Endothelial cell of umbilical vein (primary cell): ENCODE measurements at regions not wholly inside any gene's neighbourhood (a gene's known extent, or its start where the extent isn't known, plus 50 kb on each side); places are given as distances from the start of the nearest gene placed in this dataset.

Source experiments
- BruUV-seq: library from RNA; stranded (reverse); fragments of 400-500 nt; replicated peaks from 2 replicates; lab custom pipeline; 2021; lab: Mats Ljungman, UMichigan
- CTCF ChIA-PET: fragments of 300-600, 350-600 bp; sonication (Branson Sonifier 250); formaldehyde crosslinking; loops from one replicate; lab custom pipeline; 2021; ENCODE audit warnings: antibody characterized with exemption, inconsistent platforms; lab: Charles Lee
- POLR2A ChIA-PET: fragments of 300-600, 350-600 bp; sonication (Branson Sonifier 250); formaldehyde crosslinking; loops from one replicate; lab custom pipeline; 2021; ENCODE audit warnings: antibody characterized with exemption, inconsistent platforms; lab: Charles Lee
- DNase-seq: peaks from one replicate; pipeline ENCODE4 v3.0.0-alpha.2; 2011; ENCODE audit warnings: low read depth, low spot score
- FAIRE-seq: peaks from 2 replicates; lab custom pipeline; 2011; peaks lifted over from hg19 to GRCh38; lab: Jason Lieb, UNC
- H2AFZ ChIP-seq: 2 replicates; pipeline ENCODE4 v1.6.0; 2012; ENCODE audit warnings: low read depth, low read length, control low read depth, inconsistent platforms
- H3K27ac ChIP-seq: 2 replicates; pipeline ENCODE4 v1.5.1; 2011; ENCODE audit warnings: low read depth, mild to moderate bottlenecking, control low read depth, low read length, moderate library complexity; ENCODE audit not compliant: insufficient read depth
- H3K27me3 ChIP-seq, 2 experiments: 2 replicates each; pipeline versions ENCODE4 v1.6.0 to v1.6.1; 2011; ENCODE audit warnings: low read length in 2 of 2, mixed read lengths in 1 of 2; ENCODE audit not compliant: control insufficient read depth in 2 of 2, insufficient read depth in 2 of 2
- H3K36me3 ChIP-seq, 2 experiments: 2 replicates in 1 of 2; 3 replicates in 1 of 2; pipeline ENCODE4 v1.5.1; 2011; ENCODE audit warnings: low read length in 2 of 2, mild to moderate bottlenecking in 1 of 2, moderate library complexity in 1 of 2; ENCODE audit not compliant: control insufficient read depth in 2 of 2, insufficient read depth in 2 of 2; ENCODE audit errors: extremely low read depth in 1 of 2
- H3K4me1 ChIP-seq: 3 replicates; pipeline ENCODE4 v1.5.1; 2011; ENCODE audit warnings: mild to moderate bottlenecking, low read length; ENCODE audit not compliant: control insufficient read depth, insufficient read depth; ENCODE audit errors: extremely low read depth
- H3K4me2 ChIP-seq: 2 replicates; pipeline ENCODE4 v1.6.1; 2011; ENCODE audit warnings: low read length, control low read depth, mixed read lengths; ENCODE audit not compliant: insufficient read depth
- H3K4me3 ChIP-seq, 3 experiments: fragments of 200-600 bp in 1 of 3; sonication (generic), shearing (Covaris generic) in 1 of 3; replicated peaks in 1 of 3; 2 replicates each; pipeline ENCODE4 v1.5.1; 2011 to 2016; ENCODE audit warnings: control low read depth in 3 of 3, low read length in 3 of 3, mild to moderate bottlenecking in 2 of 3, inconsistent platforms in 1 of 3, low read depth in 1 of 3, moderate library complexity in 1 of 3; ENCODE audit not compliant: insufficient read depth in 1 of 3
- H3K79me2 ChIP-seq: 2 replicates; pipeline ENCODE4 v1.6.0; 2012; ENCODE audit warnings: low read length, inconsistent platforms; ENCODE audit not compliant: control insufficient read depth, insufficient read depth
- H3K9ac ChIP-seq: replicated peaks from 2 replicates; pipeline ENCODE3; 2011; ENCODE audit warnings: low read length, control low read depth; ENCODE audit not compliant: insufficient read depth; ENCODE audit errors: extremely low read depth
- H3K9me1 ChIP-seq: replicated peaks from 3 replicates; pipeline ENCODE4 v1.6.0; 2011; ENCODE audit warnings: mild to moderate bottlenecking, low read length; ENCODE audit not compliant: control insufficient read depth, insufficient read depth; ENCODE audit errors: extremely low read depth
- H3K9me3 ChIP-seq: replicated peaks from 2 replicates; pipeline ENCODE4 v1.5.1; 2012; ENCODE audit warnings: low read length, inconsistent platforms; ENCODE audit not compliant: control insufficient read depth, insufficient read depth
- H4K20me1 ChIP-seq: replicated peaks from 2 replicates; pipeline ENCODE3; 2011; ENCODE audit warnings: mild to moderate bottlenecking, low read length; ENCODE audit not compliant: control insufficient read depth, insufficient read depth; ENCODE audit errors: extremely low read depth
- EZH2 ChIP-seq: IDR thresholded peaks from 2 replicates; pipeline ENCODE4 v1.6.1; 2012; ENCODE audit warnings: borderline replicate concordance, low read depth, mild to moderate bottlenecking, moderate library complexity, low read length, inconsistent platforms; ENCODE audit not compliant: severe bottlenecking
- FOS ChIP-seq: IDR thresholded peaks from 2 replicates; pipeline ENCODE4 v1.6.1; 2011; ENCODE audit warnings: mild to moderate bottlenecking, low read length, moderate library complexity, borderline replicate concordance; ENCODE audit not compliant: insufficient read depth
- GATA2 ChIP-seq: IDR thresholded peaks from 2 replicates; pipeline ENCODE4 v1.7.0; 2011; ENCODE audit warnings: low read depth, mild to moderate bottlenecking, moderate library complexity, mixed read lengths, low read length; ENCODE audit not compliant: insufficient read length, insufficient read depth
- JUN ChIP-seq: IDR thresholded peaks from 2 replicates; pipeline ENCODE4 v1.6.1; 2011; ENCODE audit warnings: borderline replicate concordance, low read depth; ENCODE audit not compliant: insufficient read length, insufficient read depth
- MYC ChIP-seq: IDR thresholded peaks from one replicate; pipeline ENCODE4 v1.6.1; 2011; ENCODE audit warnings: mild to moderate bottlenecking, low read depth, low read length
- POLR2A ChIP-seq: IDR thresholded peaks from 2 replicates; pipeline ENCODE4 v1.6.1; 2012; ENCODE audit warnings: low read depth, mild to moderate bottlenecking, control low read depth, low read length
- POLR2AphosphoS5 ChIP-seq: IDR thresholded peaks from 2 replicates; pipeline ENCODE4 v1.6.1; 2012; ENCODE audit warnings: low read depth, mild to moderate bottlenecking, control low read depth, low read length, moderate library complexity; ENCODE audit not compliant: insufficient read depth
- dilution Hi-C: fragments of 300-500 bp; cut with MboI; formaldehyde crosslinking; loops from one replicate; pipeline ENCODE4 v1.15.0; 2019; ENCODE audit warnings: low sequenced_read_pairs; ENCODE audit not compliant: extremely low pct_ligation_motif_present
- intact Hi-C: fragments of 100-400 bp; cut with micrococcal nuclease; formaldehyde crosslinking; loops from one replicate; pipeline ENCODE4 v1.10.0; 2022
- TF ChIP-seq, protein P1 (sequence below): IDR thresholded peaks from 2 replicates; pipeline ENCODE4 v1.6.1; 2011; ENCODE audit not compliant: insufficient read depth, insufficient read length
- TF ChIP-seq, protein P2 (sequence below), 2 donors: IDR thresholded peaks; 1 replicate in 1 of 2; 2 replicates in 1 of 2; pipeline ENCODE4 v1.5.1; 2011; ENCODE audit warnings: low read length in 2 of 2, mild to moderate bottlenecking in 2 of 2, moderate library complexity in 2 of 2, control low read depth in 1 of 2, inconsistent platforms in 1 of 2, low read depth in 1 of 2; ENCODE audit not compliant: insufficient read depth in 1 of 2; ENCODE audit errors: extremely low read depth in 1 of 2

DNA sequence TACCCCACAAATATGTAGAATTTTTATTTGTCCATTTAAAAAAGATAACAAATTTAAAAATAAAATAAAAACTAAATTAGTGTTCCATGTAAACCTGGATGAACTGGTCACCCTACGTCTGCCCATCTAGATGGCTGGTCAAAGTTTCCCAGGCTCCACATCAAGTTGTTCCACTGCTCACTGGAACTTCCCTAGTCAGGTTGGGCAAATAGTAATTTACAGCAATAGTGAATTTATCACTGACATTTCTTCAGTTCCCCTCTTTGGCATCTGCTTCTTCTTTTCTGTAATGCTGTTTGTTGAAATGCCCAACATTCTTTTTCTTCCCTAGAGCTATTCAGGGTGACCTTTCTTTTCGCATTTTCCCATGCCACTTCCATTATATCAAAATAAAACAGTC, 272.7 kb upstream of the BTG1 start:
- Histone ChIP-seq H3K36me3 (no peaks in the 10 kb centered on the region), H3K79me2 (no peaks in the 10 kb centered on the region), H2AFZ (no peak overlapping the region), H3K27ac (no peak overlapping the region), H3K4me3 (no peak overlapping the region), H4K20me1 (no peaks in the 10 kb centered on the region), H3K9me1 (no peaks in the 10 kb centered on the region), H3K9me3 (no peaks in the 10 kb centered on the region), H3K4me2 (no peak overlapping the region), H3K4me1 (no peaks in the 10 kb centered on the region), H3K27me3 (no peaks in the 10 kb centered on the region), H3K9ac (no peak overlapping the region)
- dilution Hi-C loops: no loop called here
- POLR2A ChIA-PET: no interaction called here
- CTCF ChIA-PET: no interaction called here
- intact Hi-C loops: no loop called here
- FAIRE-seq: no peak
- no peak for DNase-seq
- no peak for TF ChIP-seq FOS
- TF ChIP-seq, protein P1, sequence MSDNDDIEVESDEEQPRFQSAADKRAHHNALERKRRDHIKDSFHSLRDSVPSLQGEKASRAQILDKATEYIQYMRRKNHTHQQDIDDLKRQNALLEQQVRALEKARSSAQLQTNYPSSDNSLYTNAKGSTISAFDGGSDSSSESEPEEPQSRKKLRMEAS: no peak
- TF ChIP-seq JUN: no peak
- BruUV-seq: no TSS peak

GRCh38 chr12:92417373-92417772, 271.7 kb upstream of the BTG1 start:
- Histone ChIP-seq H3K9me1 (no peaks in the 10 kb centered on the region), H3K79me2 (no peaks in the 10 kb centered on the region), H3K36me3 (no peaks in the 10 kb centered on the region), H3K4me1 (peaks cover under 1% of the 10 kb centered on the region), H4K20me1 (no peaks in the 10 kb centered on the region), H3K4me3 (no peak overlapping the region), H3K27me3 (no peaks in the 10 kb centered on the region), H3K27ac (no peak overlapping the region), H3K4me2 (no peak overlapping the region), H3K9me3 (no peaks in the 10 kb centered on the region), H2AFZ (no peak overlapping the region), H3K9ac (no peak overlapping the region)
- dilution Hi-C loops (no loop called here), intact Hi-C loops (no loop called here)
- FAIRE-seq: no peak
- POLR2A ChIA-PET: no interaction called here
- TF ChIP-seq, protein P1: no peak
- TF ChIP-seq JUN (no peak), GATA2 (no peak), FOS (no peak), POLR2A (no peak), EZH2 (no peak), POLR2AphosphoS5 (no peak), MYC (no peak)
- TF ChIP-seq, protein P2, sequence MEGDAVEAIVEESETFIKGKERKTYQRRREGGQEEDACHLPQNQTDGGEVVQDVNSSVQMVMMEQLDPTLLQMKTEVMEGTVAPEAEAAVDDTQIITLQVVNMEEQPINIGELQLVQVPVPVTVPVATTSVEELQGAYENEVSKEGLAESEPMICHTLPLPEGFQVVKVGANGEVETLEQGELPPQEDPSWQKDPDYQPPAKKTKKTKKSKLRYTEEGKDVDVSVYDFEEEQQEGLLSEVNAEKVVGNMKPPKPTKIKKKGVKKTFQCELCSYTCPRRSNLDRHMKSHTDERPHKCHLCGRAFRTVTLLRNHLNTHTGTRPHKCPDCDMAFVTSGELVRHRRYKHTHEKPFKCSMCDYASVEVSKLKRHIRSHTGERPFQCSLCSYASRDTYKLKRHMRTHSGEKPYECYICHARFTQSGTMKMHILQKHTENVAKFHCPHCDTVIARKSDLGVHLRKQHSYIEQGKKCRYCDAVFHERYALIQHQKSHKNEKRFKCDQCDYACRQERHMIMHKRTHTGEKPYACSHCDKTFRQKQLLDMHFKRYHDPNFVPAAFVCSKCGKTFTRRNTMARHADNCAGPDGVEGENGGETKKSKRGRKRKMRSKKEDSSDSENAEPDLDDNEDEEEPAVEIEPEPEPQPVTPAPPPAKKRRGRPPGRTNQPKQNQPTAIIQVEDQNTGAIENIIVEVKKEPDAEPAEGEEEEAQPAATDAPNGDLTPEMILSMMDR (IDR thresholded peaks at IDR 0.05; ENCODE audit: extremely low read depth in 1 of 2, insufficient read depth in 1 of 2, low read depth in 1 of 2, low read length in 2 of 2): no peak
- no TSS peak for BruUV-seq
- DNase-seq: no peak
- CTCF ChIA-PET: interaction anchor here (0.8 kb wide), 1 partner anchor 1035 kb away, joined by 3 read pairs; no protein-coding TSS in a partner anchor
